Left lung (tissue), 4 donors: ENCODE measurements at regions not wholly inside any gene's neighbourhood (a gene's known extent, or its start where the extent isn't known, plus 50 kb on each side); places are given as distances from the start of the nearest gene placed in this dataset.

Source experiments
- ATAC-seq: fragments of 200-7000 bp; cut with Tn5 transposase; one replicate; pipeline ENCODE4 v1.9.1; 2020; ENCODE audit warnings: moderate library complexity
- DNase-seq, 4 donors: peaks; one replicate each; pipeline ENCODE4 v3.0.0-alpha.2; 2013 to 2020
- H3K27ac ChIP-seq, 2 donors: fragments of 200-600 bp; sonication (generic) in 1 of 2; one replicate each; pipeline versions ENCODE4 v1.5.0 to v1.8.0; 2020 to 2021
- H3K27me3 ChIP-seq, 2 donors: fragments of 200-600 bp; sonication (generic) in 1 of 2; one replicate each; pipeline versions ENCODE4 v1.5.0 to v1.8.0; 2020 to 2021
- H3K36me3 ChIP-seq, 2 donors: fragments of 200-600 bp; sonication (generic) in 1 of 2; one replicate each; pipeline versions ENCODE4 v1.5.0 to v1.8.0; 2020 to 2021
- H3K4me1 ChIP-seq, 2 donors: fragments of 200-600 bp; one replicate each; pipeline ENCODE4 v1.8.0; 2021
- H3K4me3 ChIP-seq, 2 donors: fragments of 200-600 bp; sonication (generic) in 1 of 2; one replicate each; pipeline versions ENCODE4 v1.5.0 to v1.8.0; 2020 to 2021; ENCODE audit warnings: mild to moderate bottlenecking in 1 of 2
- H3K9me3 ChIP-seq, 2 donors: fragments of 200-600 bp; sonication (generic) in 1 of 2; one replicate each; pipeline versions ENCODE4 v1.5.0 to v1.8.0; 2020 to 2021
- intact Hi-C, 2 donors: fragments of 100-400 bp; cut with DNase I; formaldehyde crosslinking; loops; one replicate each; pipeline versions ENCODE4 v1.11.2 to v1.14.2; 2022
- TF ChIP-seq, protein P1 (sequence below), 2 donors: fragments of 200-600 bp; sonication (generic) in 1 of 2; IDR thresholded peaks; one replicate each; pipeline versions ENCODE4 v1.5.0 to v1.8.0; 2021; ENCODE audit warnings: antibody characterized with exemption in 2 of 2
- donor health status: DM: no; HTN: yes; CAD: no.
- donor health status: DM: no; HTN: no; CAD: no.

DNA sequence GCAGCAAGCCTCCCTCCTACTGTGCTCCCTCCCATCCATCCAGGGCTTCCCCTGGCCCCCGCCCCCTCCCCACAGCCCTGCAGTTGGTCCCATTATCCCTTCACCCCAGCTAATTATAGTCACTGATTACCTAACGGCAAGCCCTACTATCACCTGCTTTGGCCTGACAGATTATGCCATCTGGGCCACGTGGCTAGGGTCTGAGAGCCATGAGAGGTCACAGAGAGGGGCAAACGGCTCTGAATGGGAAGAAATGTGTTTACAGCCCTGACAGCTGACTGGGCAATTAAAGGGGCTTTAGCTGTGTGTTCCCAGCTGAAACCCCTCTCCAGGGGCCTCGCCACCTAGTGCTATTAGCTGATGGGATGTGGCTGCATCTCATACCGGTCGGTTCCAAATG is 134.4 kb upstream of the CPEB2 start:
- H3K36me3 ChIP-seq, result no peaks in the 10 kb centered on the region
- H3K27ac ChIP-seq, result no peak overlapping the region
- H3K27me3 ChIP-seq, result peaks cover 0 to 3% of the 10 kb centered on the region in 2 donors
- intact Hi-C loops, result no loop called here
- DNase-seq (no peak), ATAC-seq (no peak)
- peaks cover 0 to 13% of the 10 kb centered on the region in 2 donors for H3K4me1 ChIP-seq
- TF ChIP-seq, protein P1, sequence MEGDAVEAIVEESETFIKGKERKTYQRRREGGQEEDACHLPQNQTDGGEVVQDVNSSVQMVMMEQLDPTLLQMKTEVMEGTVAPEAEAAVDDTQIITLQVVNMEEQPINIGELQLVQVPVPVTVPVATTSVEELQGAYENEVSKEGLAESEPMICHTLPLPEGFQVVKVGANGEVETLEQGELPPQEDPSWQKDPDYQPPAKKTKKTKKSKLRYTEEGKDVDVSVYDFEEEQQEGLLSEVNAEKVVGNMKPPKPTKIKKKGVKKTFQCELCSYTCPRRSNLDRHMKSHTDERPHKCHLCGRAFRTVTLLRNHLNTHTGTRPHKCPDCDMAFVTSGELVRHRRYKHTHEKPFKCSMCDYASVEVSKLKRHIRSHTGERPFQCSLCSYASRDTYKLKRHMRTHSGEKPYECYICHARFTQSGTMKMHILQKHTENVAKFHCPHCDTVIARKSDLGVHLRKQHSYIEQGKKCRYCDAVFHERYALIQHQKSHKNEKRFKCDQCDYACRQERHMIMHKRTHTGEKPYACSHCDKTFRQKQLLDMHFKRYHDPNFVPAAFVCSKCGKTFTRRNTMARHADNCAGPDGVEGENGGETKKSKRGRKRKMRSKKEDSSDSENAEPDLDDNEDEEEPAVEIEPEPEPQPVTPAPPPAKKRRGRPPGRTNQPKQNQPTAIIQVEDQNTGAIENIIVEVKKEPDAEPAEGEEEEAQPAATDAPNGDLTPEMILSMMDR (IDR thresholded peaks at IDR 0.05), result no peak
- H3K4me3 ChIP-seq, result no peak overlapping the region
- H3K9me3 ChIP-seq, result no peaks in the 10 kb centered on the region

DNA sequence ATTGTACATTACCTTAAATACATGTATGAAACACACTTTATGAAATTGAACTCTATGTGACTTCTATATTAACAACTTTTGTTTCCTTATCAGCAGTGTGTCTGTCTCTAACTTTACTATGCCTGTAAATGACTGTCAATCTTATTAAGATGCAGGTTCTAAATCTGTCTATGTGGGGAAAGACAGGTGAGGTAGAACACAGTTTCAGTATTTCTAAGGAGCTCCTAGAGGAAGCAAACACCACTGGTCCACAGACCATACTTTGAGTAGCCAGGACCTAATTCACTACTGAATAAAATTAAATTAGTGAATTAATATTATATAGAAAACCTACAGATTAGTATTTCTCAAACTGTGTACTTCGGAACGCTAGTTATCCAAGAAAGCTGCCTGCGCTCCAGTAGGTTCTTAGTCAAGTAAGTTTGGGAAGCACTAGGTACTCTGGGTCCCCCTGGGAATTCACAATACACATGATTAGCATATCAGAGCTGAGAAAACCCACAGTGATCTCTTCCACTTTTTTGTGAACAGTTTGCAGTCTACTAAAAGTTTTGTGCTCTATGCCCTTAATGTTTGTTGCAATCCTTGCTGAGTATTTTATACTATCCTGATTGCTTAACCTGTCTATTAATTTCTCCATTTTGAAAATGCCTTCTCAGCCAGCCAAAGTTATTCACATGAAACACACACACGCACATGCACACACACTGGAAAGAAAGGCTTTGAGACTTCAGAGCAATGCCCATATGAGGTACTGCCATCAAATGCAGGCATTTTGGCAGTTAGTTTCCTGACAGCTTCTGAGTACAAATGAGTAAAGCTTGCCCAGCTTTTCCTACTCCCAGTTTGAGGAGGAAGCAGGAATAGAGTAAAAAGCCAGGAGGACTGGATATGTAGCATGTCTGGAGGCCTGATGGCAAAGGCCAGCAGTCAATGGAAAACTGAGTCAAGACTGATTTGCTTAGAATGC is 133.6 kb upstream of the CPEB2 start:
- Histone ChIP-seq H3K9me3 (no peaks in the 10 kb centered on the region), H3K4me1 (peaks cover 0 to 13% of the 10 kb centered on the region in 2 donors), H3K27ac (no peak overlapping the region), H3K36me3 (no peaks in the 10 kb centered on the region), H3K4me3 (no peak overlapping the region), H3K27me3 (no peaks in the 10 kb centered on the region)
- DNase-seq (no peak), ATAC-seq (no peak)
- intact Hi-C loops, result no loop called here
- TF ChIP-seq, protein P1 (IDR thresholded peaks at IDR 0.05), result no peak

DNA sequence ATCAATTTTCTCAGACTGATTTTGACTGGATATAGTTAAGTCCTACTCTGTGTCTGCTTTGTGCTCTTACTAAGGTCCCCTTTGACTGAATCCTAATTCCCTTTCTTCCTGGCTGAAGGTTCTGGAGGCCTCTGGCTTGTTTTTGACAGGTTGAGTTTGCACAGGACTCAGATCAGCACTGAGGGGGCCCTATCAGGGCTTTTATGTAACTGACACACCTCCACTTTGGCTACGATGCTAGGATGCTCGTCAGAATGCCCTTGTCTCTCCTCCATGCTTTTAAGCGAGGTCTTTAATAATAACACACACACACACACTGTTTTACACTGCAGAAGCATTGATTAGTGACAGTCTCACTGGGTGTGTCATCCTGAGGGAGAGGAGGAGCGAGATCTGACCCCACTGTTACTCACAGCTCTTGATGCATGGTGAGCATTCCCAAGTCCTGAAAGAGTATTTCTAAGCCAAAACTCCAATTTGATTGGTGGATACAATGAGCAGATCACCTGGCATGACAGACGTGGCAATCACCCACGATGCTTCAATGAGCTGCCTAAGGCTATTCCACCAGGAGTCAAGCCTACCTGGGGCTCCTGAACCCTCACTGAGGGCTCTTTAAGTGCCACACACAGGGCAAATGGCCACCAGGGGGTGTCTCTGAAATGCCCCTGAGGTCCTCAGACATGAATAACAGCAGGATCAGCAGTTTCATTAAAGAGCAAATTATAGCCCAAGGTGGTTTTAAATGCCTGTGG is 130.4 kb upstream of the CPEB2 start:
- H3K9me3 ChIP-seq, result no peaks in the 10 kb centered on the region
- no peak overlapping the region for H3K27ac ChIP-seq
- intact Hi-C loops, result no loop called here
- ATAC-seq (peak; percentile 64), DNase-seq (no peak)
- H3K27me3 ChIP-seq, result no peaks in the 10 kb centered on the region
- no peak overlapping the region for H3K4me3 ChIP-seq
- TF ChIP-seq, protein P1 (IDR thresholded peaks at IDR 0.05), result peak in 1 of 2 donors; percentile 31
- no peaks in the 10 kb centered on the region for H3K36me3 ChIP-seq
- H3K4me1 ChIP-seq, result peaks cover 0 to 2% of the 10 kb centered on the region in 2 donors

DNA sequence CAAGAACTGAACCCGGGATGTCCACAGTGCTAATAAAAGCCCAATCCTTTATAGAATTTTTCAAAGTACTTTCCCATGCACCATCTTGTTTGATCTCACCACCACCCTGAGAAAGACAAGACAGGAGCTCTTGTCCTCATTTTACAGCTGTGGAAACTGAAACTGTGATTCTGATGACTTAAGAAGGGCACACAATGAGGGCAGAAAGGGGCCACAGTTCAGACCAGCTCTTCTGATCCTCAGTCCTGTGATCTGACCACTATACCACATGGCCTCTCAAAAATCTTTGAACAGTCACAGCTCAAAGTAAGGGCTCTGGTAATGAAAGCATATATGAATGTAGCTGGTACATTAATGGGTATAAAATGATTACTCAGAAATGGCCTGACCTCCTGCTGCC is 127.3 kb upstream of the CPEB2 start:
- intact Hi-C loops, result no loop called here
- DNase-seq, result no peak
- Histone ChIP-seq H3K36me3 (no peaks in the 10 kb centered on the region), H3K27ac (no peak overlapping the region), H3K9me3 (no peaks in the 10 kb centered on the region), H3K4me1 (peaks cover 6 to 13% of the 10 kb centered on the region in 2 donors), H3K27me3 (no peaks in the 10 kb centered on the region), H3K4me3 (no peak overlapping the region)
- no peak for ATAC-seq
- TF ChIP-seq, protein P1 (IDR thresholded peaks at IDR 0.05), result no peak
